Astrocyte of the hippocampus (primary cell): ENCODE measurements at regions not wholly inside any gene's neighbourhood (a gene's known extent, or its start where the extent isn't known, plus 50 kb on each side); places are given as distances from the start of the nearest gene placed in this dataset.

Source experiments
- DNase-seq: peaks from one replicate; pipeline ENCODE4 v3.0.0; 2011; ENCODE audit warnings: low read depth, low spot score

GRCh38 chr5:133799571-133800237 lies 168.7 kb downstream of the C5orf15 start:
- no peak for DNase-seq

- DNase-seq = peak; percentile 25
Observed at GRCh38 chr5:133797167-133797566, 171.3 kb downstream of the C5orf15 start.

GRCh38 chr5:133796186-133796585 lies 172.2 kb downstream of the C5orf15 start:
- DNase-seq = no peak

GRCh38 chr5:133794771-133795415 lies 173.5 kb downstream of the C5orf15 start:
- no peak for DNase-seq

- no peak for DNase-seq
Observed at GRCh38 chr5:133793756-133794465, 174.5 kb downstream of the C5orf15 start.

- no peak for DNase-seq
Observed at GRCh38 chr5:133792655-133793054, 175.8 kb downstream of the C5orf15 start.

GRCh38 chr5:133792024-133792423 lies 176.4 kb downstream of the C5orf15 start:
- DNase-seq = no peak

GRCh38 chr5:133790898-133791297 lies 177.5 kb downstream of the C5orf15 start:
- no peak for DNase-seq

GRCh38 chr5:133789428-133789827 lies 177.1 kb upstream of the FSTL4 start:
- no peak for DNase-seq

- DNase-seq = no peak
Observed at GRCh38 chr5:133788121-133788520, 175.8 kb upstream of the FSTL4 start.

GRCh38 chr5:133786420-133786819 lies 174.1 kb upstream of the FSTL4 start:
- DNase-seq = no peak

GRCh38 chr5:133785182-133785581 lies 172.8 kb upstream of the FSTL4 start:
- DNase-seq = no peak

GRCh38 chr5:133783481-133783880 lies 171.1 kb upstream of the FSTL4 start:
- DNase-seq = peak; percentile 19

GRCh38 chr5:133782736-133783135 lies 170.4 kb upstream of the FSTL4 start:
- no peak for DNase-seq

GRCh38 chr5:133781436-133782225 lies 169.3 kb upstream of the FSTL4 start:
- no peak for DNase-seq

- no peak for DNase-seq
Observed at GRCh38 chr5:133780619-133781280, 168.4 kb upstream of the FSTL4 start.

GRCh38 chr5:133779828-133780475 lies 167.6 kb upstream of the FSTL4 start:
- DNase-seq = no peak

GRCh38 chr5:133778636-133779035 lies 166.3 kb upstream of the FSTL4 start:
- no peak for DNase-seq

GRCh38 chr5:133777951-133778350 lies 165.6 kb upstream of the FSTL4 start:
- DNase-seq = no peak

- no peak for DNase-seq
Observed at GRCh38 chr5:133775584-133776304, 163.4 kb upstream of the FSTL4 start.
